Stimulated activated naive CD4-positive, alpha-beta T cell treated with Interleukin-2 at 50 U/mL for 16 hours (primary cell): ENCODE measurements at regions not wholly inside any gene's neighbourhood (a gene's known extent, or its start where the extent isn't known, plus 50 kb on each side); places are given as distances from the start of the nearest gene placed in this dataset.

ENCODE experiments used
- DNase-seq: peaks from one replicate; lab custom pipeline; 2025; lab: John Stamatoyannopoulos, UW

GRCh38 chr15:38672814-38673670 lies 108.4 kb upstream of the RASGRP1 start:
- DNase-seq = no peak

GRCh38 chr15:38674448-38674847 lies 109.8 kb upstream of the RASGRP1 start:
- DNase-seq = no peak

GRCh38 chr15:38678281-38678680 lies 113.7 kb upstream of the RASGRP1 start:
- no peak for DNase-seq

DNA sequence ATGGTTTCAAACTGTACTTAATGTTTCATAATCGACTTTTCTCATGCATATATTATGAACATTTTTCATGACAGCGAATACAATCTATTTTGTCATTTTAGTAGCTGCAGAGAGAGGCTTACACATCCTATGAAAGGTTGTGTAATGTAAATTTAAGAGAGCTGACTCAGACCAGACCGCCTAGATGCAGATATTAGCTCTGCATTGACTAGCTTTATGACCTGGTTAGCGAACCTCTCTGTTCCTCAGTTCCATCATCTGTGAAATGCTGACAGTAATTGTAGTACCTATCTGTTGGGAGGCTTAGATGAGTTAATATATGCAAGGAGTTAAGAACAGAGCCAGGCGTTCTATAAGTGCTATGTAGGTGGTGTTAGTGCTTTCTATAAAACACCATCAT lies 116.2 kb upstream of the RASGRP1 start:
- no peak for DNase-seq

DNA sequence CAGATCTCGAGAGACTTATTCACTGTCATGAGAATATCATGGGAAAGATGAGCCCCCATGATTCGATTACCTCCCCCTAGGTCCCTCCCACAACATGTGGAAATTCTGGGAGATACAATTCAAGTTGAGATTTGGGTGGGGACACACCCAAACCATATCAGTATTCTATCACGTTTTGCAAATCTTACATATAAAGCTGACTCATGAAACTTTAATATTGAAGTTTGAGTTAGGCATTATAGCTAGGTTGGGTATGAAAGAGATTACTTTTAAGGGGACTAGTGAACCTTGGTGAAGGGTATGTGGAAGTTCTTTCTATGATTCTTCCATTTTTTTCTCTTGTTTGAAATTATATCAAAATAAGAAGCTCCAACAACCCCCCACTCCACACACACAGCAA lies 117.7 kb upstream of the RASGRP1 start:
- no peak for DNase-seq

- no peak for DNase-seq
Measured at GRCh38 chr15:38682861-38683260, 118.2 kb upstream of the RASGRP1 start.

DNA sequence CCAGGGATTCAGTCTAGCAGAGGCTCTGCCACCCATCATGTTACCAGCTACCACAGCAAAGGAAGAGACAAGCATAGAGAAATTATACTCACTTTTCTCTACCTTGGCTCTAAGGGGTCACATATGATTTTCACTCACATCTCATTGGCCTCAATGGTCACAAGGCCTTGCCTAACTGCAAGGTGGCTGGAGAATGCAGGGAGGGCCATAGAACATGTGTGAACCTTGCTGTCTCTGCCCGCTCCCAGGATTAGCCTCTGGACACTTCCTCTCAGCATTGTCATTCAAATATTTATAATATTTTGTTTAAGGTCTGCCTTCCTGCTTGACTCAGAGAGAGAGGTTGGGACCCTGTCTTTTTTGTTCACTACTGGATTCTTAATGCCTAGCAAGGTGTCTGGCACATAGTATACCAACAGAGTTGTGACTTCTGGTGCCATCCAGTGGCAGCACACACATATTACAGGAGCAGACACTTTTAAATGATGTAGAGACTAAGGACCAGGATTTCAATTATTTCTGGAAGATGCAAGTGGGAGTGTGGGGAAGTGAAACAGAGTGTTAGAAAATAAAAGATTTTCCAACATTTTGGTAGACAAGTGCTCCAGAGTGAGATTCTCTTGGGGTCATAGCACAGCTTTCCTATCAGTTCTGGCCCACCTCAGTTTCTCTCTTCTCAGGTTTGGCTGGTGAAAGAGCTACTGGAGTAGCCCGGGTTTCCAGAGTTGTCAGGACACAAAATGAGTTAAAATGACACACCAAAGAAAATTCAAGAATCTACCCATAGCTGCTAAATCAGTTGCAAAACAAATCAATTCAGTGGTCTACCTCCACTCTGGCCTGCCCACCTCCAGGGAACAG lies 119.0 kb upstream of the RASGRP1 start:
- DNase-seq = peak; percentile 63

DNA sequence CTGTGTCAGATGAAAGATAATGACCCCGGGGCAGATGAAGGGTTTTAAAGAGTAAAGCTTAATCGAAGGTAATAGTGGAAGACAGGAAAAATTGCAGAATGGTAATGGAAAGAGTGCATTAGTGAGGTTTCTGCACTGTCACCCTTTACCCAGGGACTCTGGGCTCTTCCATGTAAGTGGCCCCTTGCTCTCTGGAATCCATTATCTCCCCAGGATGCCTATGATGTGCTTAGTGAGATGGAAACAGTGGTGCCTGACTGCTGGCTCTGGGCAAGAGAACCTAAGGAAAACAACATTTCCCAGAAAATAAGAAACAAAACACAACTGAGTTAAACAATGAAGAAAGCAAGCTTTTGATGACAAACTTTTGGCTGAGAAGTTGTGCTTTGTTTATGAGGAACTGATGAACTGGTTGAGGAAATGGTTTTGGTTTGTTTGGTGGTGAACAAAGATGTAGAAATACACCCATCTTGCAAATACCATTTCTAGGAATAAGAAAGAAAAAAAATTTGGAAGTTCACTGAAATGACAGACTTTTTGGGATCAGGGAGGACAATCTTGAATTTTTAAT lies 119.9 kb upstream of the RASGRP1 start:
- no peak for DNase-seq

- DNase-seq = no peak
Measured at GRCh38 chr15:38685686-38686339, 121.2 kb upstream of the RASGRP1 start.

GRCh38 chr15:38687340-38687739 lies 122.7 kb upstream of the RASGRP1 start:
- DNase-seq = no peak

DNA sequence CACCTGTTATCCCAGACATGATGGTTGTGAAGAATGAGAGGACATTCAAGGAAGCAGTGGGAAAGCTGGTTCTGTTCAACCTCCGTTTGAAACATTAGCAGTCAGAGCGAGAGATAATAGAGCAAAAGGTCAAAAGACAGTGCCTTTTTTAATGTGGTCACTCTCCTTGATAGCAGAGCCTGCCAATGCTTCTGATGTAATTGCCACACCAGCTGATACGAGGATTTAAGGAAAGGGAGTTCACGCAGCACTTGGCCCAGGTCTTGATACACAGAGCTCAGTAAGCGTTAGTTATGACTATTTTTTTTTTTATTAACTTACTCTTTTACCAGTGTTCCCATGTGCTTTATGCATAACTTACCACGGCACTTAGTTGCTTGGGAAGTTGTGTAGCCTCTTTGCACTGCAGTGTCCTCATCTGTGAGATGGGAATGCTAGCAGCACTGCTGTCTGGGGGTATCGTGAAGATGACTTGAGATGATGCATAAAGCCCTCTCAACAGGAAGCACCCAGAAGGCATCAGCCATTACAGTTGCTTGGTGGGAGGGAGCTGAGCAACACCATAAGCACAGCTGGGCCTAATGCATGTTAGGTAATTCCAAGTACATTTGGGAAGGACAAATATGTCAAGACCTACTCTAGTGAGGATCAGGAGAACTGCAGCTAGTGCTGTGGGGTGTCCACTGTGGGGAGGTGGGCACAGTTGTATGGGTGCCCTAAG lies 123.3 kb upstream of the RASGRP1 start:
- DNase-seq = no peak

GRCh38 chr15:38688761-38689160 lies 124.1 kb upstream of the RASGRP1 start:
- DNase-seq = peak; percentile 71

GRCh38 chr15:38689522-38689921 lies 124.9 kb upstream of the RASGRP1 start:
- DNase-seq = no peak

DNA sequence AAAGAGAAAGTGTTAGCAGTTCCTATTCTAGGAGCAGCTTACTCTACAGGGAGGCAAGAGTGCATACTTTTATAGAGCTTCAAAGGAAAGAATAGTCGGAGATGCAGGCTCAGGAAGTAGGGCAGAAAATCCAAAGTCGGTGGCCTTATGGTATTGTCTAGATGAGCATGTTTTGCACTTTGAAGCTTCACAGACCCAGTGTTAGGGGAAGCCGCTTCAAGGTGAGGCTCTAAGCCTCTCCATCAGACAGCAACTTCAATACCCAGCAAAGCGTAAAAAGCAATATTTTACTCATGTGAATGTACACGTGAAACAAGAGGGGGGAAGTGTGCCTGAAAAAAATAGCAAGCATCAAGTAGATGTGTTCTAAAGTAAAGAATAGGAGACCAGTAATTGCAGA lies 125.6 kb upstream of the RASGRP1 start:
- no peak for DNase-seq

GRCh38 chr15:38690719-38691332 lies 126.2 kb upstream of the RASGRP1 start:
- DNase-seq = peak; percentile 68

- DNase-seq = no peak
Measured at GRCh38 chr15:38691377-38691776, 126.8 kb upstream of the RASGRP1 start.

DNA sequence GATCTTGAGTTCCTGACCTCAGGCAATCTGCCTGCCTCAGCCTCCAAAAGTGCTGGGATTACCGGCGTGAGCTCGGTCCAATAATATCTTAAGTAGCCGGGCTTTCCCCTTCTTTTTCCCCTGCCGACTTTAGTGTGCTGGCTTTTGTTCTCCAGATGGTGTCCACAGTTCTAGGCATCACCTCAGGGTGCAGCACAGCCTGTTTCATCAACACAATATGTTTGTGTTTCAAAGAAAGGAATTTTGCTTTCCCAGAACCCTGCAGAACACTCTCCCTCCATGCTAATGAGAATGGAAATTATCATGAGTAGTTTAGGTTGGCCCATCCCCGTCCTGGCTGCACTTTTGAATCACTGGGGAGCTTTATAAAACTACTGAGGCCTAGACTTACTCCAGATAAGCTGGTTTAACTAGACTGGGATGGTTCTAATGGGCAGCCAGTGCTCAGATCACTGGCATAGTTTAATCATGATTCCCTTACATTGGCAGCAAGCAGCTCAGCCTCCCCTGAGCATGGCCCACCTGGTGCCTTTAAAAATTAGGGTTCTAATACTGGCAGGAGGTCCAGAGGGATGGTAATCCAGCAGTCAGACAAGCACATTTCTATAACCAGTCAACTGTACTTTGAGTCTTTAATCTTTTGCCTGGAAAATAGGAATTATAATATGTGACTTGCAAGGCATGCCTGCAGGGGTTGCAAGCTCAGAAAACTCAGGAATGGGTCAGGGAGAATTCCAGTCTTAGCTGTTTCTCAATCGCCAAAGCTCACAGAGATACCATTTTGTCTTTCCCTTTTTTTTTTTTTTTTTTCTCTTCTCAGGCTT lies 127.6 kb upstream of the RASGRP1 start:
- DNase-seq = no peak

DNA sequence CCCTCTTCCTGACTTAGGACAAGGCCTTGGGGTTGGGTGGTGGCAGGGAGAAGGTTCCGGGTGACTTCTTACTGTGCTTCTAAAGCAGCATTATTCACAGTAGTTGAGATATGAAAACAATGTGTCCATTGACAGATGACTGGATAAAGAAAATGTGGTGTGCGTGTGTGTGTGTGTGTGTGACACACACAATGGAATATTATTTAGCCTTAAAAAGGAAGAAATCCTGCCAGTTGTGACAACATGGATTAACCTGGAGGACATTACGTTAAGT lies 128.1 kb upstream of the RASGRP1 start:
- DNase-seq = no peak

DNA sequence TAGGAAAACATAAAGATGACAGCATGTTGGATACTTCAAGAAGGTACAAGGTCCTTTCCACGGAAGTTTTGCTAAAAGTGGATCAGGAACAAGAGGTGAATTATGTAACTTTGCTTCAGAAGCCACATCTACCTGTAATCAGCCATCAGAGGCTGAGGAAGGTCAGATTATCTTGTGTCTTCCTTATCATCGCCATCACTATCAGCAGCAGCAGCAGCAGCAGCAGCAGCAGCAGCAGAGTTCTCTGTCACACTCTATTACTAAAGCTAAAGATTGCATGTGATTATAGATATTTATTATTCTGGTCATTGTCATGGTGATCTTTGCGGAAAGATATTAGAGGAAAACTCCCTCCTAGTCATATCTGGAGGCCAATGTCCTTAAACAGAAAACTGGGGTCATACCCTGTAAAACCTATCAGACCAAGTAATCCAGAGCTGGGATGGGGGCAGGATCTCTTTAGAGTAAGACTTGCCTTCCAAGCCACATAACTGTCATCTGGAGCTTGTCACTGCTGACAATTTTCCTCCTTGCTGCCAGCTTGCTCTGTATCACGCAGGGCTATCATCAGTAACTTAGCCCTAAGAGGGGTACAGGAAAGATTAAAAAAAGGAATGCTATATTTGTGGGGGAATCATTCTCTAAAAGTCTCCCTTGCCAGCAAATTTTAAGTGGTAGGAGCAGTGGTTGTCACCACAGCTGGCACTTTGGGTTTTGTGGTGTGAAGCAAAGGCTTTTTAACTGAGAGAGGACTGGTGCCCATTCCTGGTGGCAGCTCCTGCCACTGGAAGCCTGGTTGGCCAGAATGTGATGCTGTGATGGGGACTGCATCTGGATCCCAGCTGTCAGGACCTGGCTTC lies 130.9 kb upstream of the RASGRP1 start:
- no peak for DNase-seq
